NCI-H345 treated with DMSO at 0.1 percent for 48 hours (cell line): ENCODE measurements at regions not wholly inside any gene's neighbourhood (a gene's known extent, or its start where the extent isn't known, plus 50 kb on each side); places are given as distances from the start of the nearest gene placed in this dataset.

Source experiments
- DNase-seq: peaks from one replicate; lab custom pipeline; 2025; ENCODE audit not compliant: unreplicated experiment; lab: John Stamatoyannopoulos, UW

GRCh38 chr9:81841333-81841732 is 86.9 kb upstream of the SPATA31D4 start:
- DNase-seq, result no peak

- DNase-seq, result no peak
These were observed 84.1 kb upstream of the SPATA31D4 start for GRCh38 chr9:81844131-81844567.

DNA sequence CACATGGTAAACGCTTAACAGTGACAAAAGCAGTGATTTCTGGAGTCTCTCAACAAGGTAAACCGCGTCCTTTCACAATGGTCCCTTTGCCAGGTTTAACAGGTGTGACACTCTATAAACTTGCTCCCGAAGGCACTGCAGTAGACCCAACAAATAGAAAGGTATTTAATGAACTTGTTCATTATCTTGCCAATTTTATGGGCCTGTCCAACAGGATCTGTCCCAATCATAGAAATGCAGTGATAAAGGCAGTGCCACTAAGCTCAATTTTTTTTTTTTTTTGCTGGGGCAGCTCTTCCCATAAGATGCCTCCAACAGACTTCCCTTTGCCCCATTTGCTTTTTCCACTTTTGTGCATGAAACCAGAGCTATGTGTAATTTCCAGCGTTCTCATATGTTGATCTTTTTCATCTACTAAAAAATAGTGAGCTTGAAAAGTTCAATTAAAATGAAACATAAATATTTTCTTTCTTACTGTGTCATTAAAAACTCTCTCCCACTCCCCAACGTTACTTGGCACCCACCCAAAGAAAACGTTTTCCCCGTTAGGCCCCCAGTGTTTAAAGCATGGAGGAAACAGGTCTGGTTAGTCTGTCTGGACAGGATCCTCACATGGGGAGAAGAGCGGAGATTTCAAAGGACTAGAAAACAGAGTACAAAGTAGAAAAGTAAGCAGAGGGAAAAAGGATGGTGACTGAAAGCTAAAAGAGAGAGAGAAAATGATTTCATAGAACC is 80.9 kb upstream of the SPATA31D4 start:
- DNase-seq, result no peak

DNA sequence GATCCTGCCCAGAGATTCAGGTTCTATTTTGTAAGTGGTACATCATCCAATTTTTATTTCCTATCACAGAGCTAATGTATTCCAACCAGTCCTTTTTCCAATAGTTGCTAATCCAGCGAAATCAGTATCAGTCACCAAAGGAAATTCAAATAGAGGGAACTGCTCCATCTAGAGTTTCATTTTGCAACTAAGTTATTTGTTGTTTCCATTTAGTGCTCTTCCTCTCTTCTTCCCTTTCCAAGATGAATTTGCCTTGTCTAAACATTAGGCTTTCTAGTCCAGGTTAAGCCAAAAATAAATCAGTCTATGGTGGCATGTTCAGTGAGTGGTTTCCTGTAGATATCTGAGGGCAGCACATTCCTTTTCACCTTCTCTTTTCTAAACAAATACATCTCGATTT is 79.8 kb upstream of the SPATA31D4 start:
- DNase-seq, result no peak

DNA sequence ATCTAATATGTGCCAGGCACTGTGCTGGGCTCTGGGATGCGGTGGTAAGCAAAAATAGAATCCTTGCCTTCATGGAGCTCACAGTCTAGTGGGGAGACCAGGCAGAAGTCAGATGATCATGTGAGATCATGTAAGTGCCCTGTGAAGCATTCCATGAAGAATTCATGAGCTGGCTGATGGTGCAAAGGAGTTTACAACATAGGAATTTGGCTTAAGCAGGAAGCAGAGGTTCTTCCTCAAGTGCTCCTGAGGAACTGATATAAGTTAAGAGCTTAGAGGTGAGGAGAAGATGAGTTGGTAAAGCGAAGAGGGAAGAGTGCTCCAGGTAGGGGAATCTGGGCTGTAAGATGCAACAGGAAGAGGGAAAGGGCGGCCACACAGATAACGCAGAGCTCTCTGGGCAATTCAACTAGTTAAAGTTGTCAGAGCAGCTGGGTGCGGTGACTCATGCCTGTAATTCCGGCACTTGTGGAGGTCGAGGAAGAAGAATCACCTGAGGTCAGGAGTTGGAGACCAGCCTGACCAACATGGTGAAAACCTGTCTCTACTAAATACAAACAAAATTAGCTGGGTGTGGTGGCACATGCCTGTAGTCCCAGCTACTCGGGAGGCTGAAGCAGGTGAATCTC is 78.5 kb upstream of the SPATA31D4 start:
- DNase-seq, result no peak

DNA sequence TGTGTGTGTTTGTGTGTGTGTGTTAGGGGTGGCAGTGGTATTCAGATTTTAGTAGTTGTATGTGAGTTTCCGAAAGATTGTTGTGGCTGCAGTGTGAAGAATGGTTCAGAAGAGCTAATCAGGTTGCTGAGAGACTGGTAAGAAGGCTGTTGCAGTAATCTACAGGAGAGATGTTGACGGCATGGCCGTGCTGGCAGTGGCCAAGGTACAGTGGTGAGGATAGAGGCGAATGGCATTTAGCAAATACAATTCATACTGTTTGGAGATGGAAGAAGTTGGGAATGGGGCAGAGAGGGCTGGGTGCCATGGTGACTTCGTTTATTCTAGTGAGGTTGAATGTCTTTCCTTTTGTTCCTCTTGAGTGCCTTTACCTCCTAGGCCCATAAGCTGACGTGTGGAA is 77.5 kb upstream of the SPATA31D4 start:
- DNase-seq, result no peak

- peak; percentile 2 for DNase-seq
These were observed 76.9 kb upstream of the SPATA31D4 start for GRCh38 chr9:81851340-81851739.

DNA sequence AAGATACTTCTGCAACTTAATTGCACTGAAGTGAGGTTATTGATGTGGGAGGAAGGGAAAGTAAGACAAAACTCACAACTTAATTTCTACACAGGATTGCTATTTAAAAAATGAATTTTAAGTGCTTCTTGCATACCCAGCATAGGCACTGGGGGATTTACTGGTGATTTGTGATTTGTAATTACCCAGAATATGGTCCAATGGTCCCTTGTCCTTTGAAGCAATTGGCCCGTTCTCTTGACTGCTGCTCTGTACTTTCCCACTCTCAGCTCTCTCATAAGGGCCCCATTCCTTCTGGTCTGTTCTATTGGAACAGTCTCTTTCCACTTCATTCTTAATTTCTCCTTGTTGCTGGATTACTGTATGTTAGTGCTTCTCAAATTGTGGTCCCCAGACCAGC is 75.4 kb upstream of the SPATA31D4 start:
- DNase-seq, result no peak

DNA sequence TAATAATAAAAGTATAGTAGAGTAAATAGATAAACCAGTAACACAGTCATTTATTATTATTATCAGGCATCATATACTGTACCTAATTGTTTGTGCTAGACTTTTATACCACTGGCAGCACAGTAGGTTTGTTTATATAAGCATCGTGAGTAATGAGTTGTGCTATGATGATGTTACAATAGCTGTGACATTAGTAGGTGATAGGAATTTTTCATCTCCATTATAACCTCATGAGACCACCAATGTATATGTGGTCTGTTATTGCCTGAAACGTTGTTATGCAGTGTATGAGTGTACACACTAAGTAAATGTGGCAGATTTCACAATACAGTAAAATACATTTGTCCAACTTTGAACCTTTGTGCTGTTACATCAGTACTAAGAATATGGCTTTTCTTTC is 72.7 kb upstream of the SPATA31D4 start:
- DNase-seq, result no peak

GRCh38 chr9:81858657-81859430 is 69.4 kb upstream of the SPATA31D4 start:
- no peak for DNase-seq

- no peak for DNase-seq
These were observed 67.6 kb upstream of the SPATA31D4 start for GRCh38 chr9:81860581-81860980.

GRCh38 chr9:81861644-81862043 is 66.6 kb upstream of the SPATA31D4 start:
- no peak for DNase-seq

DNA sequence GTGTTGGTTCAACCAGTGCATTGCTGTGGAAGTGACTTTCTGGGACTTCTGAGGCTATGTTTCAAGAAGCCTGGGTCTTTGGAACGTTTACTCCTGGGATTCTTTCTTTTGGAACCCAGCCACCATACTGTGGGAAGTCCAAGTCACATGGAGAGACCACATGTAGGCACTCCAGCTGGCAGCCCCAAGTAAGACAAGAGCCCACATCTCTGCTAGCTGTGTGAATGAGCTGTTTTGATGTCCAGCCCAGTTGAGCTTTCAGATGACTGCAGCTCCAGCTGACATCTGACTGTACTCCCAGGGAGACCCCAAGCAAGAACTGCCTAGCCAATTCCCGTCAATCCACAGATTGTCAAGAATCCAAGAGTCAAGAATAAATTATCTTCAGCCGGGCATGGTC is 60.1 kb upstream of the SPATA31D4 start:
- DNase-seq, result no peak

GRCh38 chr9:81871695-81872094 is 56.5 kb upstream of the SPATA31D4 start:
- no peak for DNase-seq

DNA sequence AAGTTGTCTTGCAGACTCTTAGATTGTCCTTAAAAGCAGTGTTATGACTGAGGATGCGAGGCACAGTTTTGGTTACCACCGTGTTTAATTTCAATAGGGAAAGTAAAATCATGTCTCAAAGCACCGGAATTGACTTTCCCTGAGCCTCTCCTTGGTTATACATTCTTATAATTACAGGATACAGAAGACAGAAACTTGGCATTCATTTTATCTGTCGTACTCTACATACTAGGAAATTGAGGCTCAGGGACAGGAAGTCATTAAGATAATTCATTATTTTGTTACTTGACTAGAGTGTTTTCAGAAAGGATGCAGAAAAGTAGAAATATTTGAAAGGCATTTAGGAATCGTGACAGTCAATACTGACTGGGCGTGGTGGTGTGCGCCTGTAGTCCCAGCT is 54.0 kb upstream of the SPATA31D4 start:
- no peak for DNase-seq

- no peak for DNase-seq
These were observed 53.3 kb upstream of the SPATA31D4 start for GRCh38 chr9:81874931-81875330.

DNA sequence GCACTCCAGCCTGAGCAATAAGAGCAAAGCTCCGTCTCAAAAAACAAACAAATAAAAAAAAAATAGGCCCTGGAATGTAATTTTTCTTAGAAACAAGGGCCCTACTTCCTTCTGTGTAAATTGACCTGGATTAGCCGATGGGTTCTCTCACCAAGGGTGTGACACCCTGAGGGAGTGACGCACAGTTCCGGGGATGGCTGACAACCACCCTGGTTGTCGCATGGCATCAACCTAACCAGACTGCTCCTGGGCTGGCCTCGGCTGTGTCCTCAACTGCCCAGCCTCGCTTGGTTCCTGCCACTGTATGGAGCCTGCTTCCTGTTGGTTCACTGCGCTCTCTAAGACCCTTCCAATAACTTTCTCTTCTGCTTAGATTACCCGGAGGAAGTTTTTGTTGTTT is 51.2 kb upstream of the SPATA31D4 start:
- no peak for DNase-seq
